GM12875 (cell line): ENCODE measurements at regions not wholly inside any gene's neighbourhood (a gene's known extent, or its start where the extent isn't known, plus 50 kb on each side); places are given as distances from the start of the nearest gene placed in this dataset.

Experiments
- H3K4me3 ChIP-seq: one replicate; pipeline ENCODE4 v1.5.1; 2011; ENCODE audit warnings: low read depth, low read length, control low read depth
- CTCF ChIP-seq: IDR thresholded peaks from 2 replicates; pipeline ENCODE4 v1.5.1; 2011; ENCODE audit warnings: low read depth, mild to moderate bottlenecking, control low read depth, inconsistent platforms, low read length, moderate library complexity, borderline replicate concordance; ENCODE audit not compliant: insufficient read depth

GRCh38 chr16:87240211-87241136 is 76.7 kb downstream of the C16orf95 start:
- TF ChIP-seq CTCF = no peak
- no peak overlapping the region for H3K4me3 ChIP-seq

- no peak overlapping the region for H3K4me3 ChIP-seq
- TF ChIP-seq CTCF = no peak
Measured at GRCh38 chr16:87241137-87241771, 75.9 kb downstream of the C16orf95 start.

- no peak for TF ChIP-seq CTCF
- no peak overlapping the region for H3K4me3 ChIP-seq
Measured at GRCh38 chr16:87243478-87243877, 73.7 kb downstream of the C16orf95 start.

DNA sequence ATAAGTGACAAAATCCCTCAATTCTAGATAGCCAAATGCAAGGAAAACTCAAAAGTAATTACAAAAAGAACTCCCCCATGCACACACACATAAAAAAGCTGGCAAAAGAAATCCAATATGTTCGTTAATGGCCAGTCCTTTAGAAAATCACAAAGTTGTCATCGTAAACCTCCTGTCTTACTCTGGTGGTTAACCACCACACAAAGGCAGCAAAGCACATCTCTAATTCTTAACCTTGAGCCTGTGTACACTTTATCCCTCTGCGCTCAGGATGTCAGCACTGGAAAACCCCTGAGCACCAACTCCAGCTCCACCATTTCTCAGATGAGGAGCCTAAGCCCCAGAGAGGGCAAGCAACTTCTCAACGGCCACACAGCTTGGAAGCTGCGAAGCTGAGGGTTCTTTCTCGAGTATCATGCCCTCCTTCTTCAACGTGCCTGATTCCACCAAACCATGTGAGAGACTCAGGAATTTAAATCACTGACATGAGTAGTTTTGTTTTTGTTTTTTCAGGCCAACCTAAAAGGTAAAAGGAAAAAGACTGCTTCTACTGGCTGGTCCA is 72.5 kb downstream of the C16orf95 start:
- H3K4me3 ChIP-seq = no peak overlapping the region
- no peak for TF ChIP-seq CTCF

GRCh38 chr16:87245511-87245910 is 71.7 kb downstream of the C16orf95 start:
- H3K4me3 ChIP-seq = no peak overlapping the region
- TF ChIP-seq CTCF = no peak

GRCh38 chr16:87246269-87247065 is 70.7 kb downstream of the C16orf95 start:
- no peak overlapping the region for H3K4me3 ChIP-seq
- no peak for TF ChIP-seq CTCF
